ENCODE measurements at regions not wholly inside any gene's neighbourhood (a gene's known extent, or its start where the extent isn't known, plus 50 kb on each side); places are given as distances from the start of the nearest gene placed in this dataset.
"Not testable (repeated sequence)": the region's sequence is repeated elsewhere in the genome, so short reads cannot be mapped to it uniquely, and the experiment has no call there.

DNA sequence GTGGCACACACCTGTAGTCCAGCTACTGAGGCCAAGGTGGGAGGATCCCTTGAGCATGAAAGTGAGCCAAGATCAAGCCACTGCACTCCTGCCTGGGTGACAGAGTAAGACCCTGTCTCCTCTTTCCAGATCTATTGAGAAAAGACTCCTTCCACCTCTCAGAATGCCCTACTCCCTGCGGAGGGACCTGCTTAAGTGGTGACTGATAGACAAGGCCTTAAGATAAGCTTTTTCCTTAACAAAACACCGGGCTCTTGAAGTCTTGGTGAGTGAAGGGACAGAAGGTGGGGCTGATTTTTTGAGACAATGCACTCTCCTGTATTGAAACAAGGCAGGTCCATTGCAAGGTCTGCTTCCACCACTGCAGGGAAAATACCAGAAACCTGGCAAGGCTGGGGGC, 338.4 kb upstream of the FRG2C start:
- no peak for DNase-seq

DNA sequence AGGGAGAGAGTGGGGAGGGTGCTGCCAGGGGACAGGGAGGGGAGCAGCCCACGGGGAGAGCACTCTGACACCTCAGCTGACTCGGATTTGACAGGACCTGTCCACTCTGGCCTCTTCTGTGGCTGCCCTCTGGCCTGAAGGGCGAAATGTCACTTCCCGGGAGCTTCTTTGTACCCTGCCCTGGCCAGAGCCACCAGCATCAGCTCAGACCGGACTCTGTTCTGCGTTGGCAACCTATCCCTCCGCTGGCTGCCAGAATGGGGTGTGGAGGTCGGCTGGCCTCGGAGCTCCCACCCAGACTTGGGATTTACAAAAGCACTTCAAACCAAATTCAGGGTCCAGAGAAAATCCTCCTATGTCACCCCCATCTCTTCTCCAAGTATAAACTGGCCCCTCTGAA, 336.7 kb upstream of the FRG2C start:
- DNase-seq = no peak

DNA sequence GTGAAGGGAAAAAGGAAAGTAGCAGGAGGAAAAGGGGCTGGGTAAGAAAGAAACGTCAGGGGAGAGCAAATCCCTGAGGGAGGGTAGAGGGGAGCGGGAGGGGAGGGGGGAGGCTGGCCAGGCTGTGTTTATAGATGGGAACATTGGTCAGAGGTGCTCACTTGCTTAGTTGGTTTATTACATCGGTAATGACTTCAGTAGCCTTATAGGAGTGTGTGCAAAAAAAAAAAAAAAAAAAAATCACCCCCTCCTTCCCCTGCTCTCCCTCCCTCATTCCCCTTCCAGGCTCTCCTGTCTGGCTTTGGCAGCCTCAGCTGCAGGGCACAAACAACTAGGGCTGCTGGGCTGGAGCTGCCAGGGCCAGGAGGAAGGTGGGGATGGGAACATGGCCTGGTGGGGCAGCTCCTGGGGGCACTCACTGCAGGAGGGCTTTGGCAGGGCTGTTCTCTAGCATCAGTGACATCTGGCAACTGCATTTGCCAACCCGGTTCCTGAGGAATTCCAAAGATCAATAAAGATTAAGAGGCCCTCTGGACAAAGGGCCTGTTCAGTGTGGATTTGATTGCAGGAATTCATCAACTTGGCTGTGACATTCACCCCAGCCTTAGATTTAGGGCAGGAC, 334.5 kb upstream of the FRG2C start:
- no peak for DNase-seq

DNA sequence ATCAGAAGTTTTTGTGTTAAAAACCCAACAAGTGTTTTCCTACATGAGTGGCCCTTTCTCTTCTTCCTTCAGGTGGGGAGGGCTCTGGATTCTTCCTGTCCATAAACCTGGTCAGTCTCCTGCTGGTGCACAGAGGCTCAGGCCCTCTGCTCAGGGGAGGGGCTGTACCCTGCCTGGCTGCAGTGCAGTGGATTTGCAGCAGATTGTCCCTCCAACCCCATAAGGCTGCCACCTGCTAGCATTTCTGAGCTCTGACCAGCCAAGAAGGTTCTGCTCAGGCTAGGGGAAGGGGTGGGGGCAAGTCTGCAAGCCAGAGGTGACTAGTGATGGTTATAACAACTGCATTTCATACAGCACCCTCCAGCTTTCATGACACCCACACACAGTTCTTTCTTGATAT, 333.7 kb upstream of the FRG2C start:
- DNase-seq = not testable (repeated sequence)

DNA sequence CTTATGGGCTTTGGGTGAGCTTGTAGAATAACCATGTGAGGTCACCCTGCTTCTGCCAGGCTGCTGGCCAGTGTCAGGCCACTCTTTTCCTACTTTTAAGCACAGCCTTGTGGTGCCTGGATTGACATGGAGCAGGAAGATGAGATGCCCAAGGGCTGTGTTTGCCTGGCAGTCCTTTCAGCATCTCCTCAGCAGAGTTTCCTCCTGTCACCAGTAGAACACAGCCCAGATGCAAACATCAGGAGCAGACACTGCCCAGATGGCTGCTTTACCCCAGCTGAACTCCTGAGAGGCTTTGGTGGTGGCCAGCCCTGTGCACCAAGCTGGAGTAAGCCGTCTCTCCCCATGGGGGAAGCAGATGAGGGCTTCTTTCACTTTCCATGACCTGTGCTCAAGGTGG, 332.0 kb upstream of the FRG2C start:
- not testable (repeated sequence) for DNase-seq

DNA sequence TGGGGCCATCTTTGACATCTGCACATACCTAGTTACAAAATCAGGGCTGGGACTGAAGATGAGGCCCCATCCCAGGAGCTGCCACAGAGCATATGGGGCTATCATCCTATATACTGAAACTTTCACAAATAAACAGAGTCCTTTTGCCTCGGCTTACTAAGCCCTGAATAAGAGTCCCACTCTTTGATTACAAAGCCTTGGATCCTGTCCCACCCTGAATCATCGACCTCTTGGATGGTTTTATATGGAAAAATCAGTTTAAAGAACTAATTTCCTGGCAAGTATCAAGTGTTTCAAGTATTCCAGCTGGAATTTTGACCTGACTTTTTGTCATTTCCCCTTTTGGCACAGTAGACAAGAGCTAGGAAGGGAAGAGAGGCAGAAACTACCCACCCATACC, 331.3 kb upstream of the FRG2C start:
- DNase-seq = no peak

DNA sequence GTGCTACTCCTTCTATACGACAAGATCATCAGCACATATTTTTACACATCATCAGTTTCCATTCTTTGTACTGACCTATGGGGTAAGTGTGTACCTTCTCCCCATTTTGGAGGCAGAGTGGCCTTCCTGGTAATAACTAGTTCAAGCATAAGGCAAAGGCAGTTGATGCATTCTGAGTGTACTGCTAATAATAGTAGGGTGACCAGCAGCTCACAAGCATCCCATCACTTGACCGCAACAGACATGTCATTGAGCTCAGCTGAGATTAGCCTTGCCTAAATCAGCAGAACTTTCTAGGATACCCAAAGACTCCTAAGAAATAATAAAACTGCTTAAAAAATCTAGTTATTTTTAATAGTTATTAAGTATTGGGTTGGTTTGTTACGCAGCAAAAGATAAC, 329.8 kb upstream of the FRG2C start:
- DNase-seq = no peak

DNA sequence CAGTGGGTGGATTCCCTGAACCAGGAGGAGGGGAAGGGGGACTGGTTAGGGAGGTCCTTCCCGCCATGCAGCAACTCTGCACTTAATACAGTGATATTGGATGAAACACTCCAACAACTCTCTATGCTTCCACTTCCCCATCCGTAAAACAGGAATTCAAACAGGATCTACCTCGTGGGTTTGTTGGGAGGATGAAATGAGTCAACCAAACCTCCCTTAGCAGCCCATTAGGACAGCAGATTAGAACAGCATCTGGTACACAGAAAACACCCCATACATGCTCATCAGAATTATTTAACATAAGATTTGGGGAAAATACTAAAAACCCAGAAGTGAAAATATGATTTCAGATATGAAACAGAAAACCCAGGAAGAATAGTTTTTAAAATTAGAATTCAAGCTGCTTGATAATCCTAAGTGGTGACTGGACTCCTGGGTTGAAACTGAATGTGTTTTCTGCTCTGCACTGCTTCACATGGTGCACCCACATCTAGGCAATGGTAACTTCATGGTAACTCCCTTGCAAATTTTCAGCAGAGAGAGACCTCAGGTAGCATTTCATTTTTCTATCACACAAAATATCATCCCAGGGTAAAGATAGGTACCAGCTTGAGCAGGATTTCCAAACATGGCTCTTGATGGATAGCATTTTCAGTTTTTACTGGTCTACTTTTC, 326.8 kb upstream of the FRG2C start:
- DNase-seq = no peak

DNA sequence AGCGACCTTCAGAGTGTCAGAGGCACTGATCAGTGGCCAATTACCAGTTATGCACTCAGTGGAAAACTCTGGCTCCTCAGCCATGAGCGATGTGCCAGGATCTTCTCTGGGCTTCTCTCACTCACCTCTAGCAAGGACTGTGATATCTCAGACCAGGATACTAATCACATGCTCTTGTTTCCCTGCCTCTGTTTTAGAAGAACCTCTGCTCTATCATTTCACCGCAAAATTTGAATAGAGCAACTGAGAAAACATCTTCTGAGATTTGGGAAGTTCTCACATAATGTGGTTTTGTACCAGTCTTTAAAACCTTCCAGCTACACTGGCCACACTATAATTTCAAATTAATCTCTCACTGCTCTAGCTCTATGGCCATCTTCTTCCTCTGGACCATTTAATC, 325.8 kb upstream of the FRG2C start:
- DNase-seq = no peak

DNA sequence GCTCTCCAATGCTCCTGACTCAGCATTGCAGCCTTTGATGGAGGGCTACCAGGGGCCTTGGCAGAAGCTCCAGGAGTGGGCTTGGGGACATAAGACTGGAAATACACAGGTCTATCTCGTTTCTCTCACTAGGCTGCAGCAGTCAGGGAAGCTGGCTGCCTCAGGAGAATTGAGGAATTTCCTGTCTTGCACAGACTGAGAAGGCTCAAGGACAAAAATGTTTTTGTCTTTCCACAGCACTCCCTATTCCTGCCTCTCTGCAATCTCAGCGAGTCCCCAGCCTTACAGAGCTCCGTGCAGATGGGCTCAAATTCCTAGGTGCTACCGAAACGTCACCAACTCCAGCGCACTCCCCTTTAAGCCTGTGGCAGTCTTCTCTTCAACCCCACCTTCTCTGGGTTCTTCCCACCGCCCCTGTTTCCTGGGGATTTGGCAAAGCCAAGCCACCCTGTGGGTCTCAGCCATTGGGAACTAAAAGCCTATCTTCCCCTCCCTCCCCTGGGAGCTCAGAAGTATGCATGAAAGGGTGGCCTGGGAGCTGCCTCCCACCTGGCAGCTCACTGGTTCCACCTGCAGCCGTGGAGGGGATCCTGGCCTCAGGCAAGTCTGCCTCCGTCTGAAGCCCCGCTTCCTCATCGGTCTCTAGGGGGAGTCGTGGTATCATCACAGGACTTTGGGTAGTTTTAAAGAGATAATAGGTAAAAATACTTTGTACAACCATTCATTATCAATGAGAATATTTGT, 322.6 kb upstream of the FRG2C start:
- DNase-seq = no peak

DNA sequence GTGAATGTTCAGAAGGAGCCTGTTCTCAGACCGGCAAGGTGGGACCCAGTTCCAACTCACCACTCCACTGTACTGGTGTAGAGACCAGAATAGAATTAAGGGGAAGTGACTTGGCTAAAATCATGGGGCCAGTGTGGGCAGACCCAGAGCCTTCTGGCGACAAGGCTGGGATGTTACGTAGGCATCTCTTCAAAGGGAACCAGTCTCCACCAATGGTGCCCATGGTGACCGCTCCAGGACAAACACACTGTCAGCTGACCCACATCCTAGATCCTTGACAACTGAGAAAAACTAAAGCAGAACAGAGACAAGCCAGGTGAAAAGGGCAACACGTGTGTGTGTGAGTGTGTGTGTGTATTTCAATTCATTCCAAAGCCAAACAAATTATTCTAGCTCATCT, 321.7 kb upstream of the FRG2C start:
- no peak for DNase-seq

DNA sequence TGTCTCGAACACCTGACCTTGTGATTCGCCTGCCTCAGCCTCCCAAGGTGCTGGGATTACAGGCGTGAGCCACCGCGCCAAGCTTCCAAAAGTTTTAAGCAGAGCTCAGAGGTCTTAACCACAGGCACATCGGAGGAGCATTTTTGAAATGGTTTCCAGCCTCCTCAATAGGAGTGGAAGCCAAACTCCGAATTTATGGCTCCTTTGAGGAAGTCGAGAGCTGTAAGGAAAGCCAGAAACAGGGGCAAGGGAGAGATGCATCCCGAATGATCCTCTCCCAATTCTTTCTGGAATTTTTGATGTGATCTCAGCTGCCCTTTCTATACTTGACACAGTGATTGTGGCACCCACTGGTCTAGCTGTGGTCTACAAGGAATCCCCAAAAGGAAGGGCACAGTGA, 313.6 kb upstream of the FRG2C start:
- DNase-seq = not testable (repeated sequence)

DNA sequence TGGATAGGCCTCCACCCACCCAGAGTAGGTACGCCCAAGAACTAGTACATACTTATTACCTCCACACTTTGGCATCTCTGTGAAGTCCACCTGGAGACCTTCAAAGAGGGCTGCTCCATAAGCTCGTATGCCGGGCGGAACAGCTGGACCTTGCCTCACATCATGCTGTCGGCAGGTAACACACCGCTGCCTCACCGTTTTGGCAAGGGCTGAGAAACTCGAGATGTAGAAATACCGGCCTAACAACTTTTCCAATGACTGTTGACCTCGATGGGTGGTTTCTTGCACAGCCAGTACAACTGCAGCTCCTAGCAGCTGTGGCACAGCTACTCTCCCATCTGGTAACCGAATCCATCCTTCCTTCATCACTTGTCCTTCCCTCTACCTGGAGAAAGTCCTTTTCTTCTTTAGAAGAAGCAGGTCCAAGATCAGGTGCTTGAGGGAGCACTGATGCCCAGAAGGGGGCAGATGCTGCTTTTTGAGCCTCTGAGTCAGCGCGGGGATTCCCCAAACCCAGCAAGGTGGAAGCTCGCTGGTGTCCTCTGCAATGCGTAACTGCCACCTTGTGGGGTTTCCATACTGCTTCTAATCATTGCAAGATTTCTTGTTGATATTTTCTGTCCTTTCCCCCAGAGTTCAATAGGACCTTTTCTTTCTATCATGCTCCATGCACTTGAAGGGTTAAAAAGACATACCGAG, 301.9 kb upstream of the FRG2C start:
- DNase-seq = not testable (repeated sequence)

DNA sequence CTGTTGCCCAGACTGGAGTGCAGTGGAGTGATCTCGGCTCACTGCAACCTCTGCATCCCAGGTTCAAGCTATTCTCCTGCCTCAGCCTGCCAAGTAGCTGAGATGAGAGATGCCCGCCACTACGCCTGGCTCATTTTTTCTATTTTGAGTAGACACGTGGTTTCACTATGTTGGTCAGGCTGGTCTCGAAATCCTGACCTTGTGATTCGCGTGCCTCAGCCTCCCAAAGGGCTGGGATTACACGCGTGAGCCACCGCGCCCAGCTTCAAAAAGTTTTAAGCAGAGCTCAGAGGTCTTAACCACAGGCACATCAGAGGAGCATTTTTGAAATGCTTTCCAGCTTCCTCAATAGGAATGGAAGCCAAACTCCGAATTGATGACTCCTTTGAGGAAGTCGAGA, 291.2 kb upstream of the FRG2C start:
- DNase-seq = not testable (repeated sequence)

DNA sequence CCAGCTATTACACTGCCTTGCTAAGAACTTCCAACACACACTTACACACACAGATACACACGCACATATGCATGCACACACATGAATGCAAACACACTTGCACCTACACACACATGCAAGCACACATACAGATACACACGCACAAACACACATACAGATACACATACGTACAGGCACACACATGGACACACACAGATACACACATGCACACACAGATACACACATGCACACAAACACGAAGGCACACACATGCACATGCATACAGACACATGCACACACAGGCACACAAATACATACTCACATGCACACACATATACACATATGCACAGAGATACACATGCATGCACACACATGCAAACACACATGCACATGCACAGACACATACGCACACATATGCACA, 284.3 kb upstream of the FRG2C start:
- DNase-seq = not testable (repeated sequence)

DNA sequence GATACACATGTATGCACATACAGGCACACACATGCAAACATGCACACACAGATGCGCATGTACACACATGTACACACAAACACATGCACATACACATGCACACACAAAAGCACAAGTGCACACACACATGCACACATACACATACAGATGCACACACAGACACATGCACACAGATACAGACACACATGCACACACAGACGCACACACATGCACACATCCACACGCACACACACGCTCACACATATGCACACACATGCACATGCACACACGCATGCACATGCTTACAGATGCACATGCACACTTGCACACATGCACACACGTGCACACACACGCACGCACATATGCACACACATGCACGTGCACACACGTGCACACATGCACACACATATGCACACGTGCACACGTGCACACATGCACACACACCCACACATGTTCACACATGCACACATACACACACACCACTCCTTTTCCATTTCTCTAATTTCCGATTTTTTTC, 283.8 kb upstream of the FRG2C start:
- no peak for DNase-seq

DNA sequence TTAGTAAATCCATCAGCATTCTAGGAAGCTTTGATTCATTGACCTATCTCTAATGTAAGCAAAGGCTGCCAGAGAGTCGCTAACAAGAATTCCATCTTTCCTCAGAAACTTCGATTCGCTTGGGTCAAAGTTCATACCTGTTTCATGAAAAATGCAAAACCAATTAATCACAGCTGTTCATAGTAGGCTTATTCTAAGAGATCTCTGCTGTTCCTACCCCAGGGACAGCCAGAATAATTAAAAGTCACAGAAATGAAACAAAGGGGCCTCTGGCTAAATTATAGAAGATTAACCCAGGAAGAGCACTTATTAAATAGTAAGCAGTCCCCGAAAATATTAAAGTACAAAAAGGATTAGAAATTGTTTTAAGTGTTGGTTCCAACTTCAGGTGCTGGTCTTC, 280.1 kb upstream of the FRG2C start:
- DNase-seq = not testable (repeated sequence)

DNA sequence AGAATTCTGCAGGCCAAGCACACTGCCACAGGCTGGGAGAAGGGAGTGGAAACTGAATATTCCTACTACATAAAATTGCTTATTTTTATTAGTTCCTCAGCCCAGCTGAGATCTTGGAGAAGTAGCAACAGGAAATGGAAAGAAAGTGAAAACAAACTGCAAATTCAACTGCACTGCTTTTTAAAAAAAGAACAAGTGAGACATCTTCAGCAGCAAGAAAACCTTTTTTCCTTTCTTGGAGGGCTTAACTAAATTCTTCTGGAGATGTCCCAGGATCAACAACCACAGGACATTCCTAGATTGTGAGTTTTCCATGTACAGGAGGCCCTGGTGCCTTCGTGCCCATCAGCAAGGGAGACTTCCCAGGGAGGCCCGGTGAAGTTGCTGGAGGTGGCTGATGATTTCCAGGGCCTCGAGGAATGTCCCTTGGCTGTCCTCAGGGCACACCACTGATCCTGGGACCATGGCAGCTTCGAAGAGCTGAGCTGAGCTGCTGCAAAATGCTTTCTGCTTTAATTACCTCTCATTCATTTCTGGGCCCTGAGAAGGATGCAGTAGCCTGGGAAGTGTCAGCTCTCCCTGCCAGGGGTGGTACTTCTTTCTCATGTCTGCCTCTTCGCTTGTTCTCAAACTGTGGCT, 275.5 kb upstream of the FRG2C start:
- not testable (repeated sequence) for DNase-seq

DNA sequence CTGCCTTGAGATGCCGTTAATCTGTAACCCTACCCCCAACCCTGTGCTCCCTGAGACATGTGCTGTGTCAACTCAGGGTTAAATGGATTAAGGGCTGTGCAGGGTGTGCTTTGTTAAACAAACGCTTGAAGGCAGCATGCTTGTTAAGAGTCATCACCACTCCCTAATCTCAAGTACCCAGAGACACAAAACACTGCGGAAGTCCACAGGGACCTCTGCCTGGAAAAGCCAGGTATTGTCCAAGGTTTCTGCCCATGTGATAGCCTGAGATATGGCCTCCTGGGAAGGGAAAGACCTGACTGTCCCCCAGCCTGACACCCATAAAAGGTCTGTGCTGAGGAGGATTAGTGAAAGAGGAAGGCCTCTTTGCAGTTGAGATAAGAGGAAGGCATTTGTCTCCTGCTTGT, 270.8 kb upstream of the FRG2C start:
- DNase-seq = peak in 1 of 2 experiments; percentile 16

DNA sequence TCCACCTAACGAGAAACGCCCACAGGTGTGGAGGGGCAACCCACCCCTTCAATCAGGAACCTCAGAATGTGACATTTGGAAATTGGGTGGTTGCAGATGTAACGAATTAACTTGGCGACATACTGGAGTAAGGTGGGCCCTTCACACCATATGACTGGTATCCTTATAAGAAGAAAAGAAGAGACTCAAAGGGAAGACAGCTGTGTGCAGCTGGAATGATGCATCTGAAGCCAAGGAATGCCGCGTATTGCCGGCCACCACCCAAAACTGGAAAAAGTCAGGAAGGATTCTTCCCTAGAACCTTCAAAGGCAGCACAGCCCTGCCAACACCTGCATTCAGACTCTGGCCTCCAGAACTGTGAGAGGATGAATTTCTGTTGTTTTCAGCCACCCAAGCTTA, 270.0 kb upstream of the FRG2C start:
- not testable (repeated sequence) for DNase-seq

DNA sequence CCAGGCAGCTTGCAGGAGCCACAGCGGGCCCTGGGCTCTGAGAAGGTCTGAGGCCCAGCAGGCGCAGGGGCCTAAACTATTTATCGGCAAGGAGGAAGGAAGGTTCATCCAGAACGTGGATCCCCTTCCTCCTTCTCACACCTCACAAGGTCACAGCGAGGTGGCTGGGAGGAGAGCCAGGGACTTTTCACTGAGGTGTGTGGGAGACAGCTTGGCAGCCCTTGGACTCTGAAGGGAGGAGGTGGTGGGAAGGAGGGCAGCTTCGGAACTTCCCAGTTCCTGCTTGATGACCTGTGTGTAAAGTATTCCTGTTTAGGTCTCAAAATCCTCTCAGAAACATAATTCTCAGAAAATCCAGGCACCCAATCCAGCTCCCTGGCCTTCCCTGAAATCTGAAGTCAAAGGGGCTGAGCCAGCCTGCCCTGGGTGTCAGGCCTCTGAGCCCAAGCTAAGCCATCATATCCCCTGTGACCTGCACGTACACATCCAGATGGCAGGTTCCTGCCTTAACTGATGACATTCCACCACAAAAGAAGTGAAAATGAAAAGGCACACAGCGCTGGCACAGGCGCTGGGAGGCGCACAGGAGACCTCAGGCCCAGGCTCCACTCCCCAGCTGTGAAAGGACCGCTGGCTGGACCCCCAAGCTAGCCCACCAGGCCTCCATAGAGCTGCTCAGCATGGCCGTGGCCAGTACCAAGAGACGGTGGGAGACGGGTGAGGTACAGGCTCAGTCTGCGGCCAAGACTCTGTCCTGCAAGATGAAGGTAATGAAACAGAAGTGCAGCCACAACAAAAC, 269.4 kb upstream of the FRG2C start:
- not testable (repeated sequence) for DNase-seq
